K562 (cell line): ENCODE measurements at regions not wholly inside any gene's neighbourhood (a gene's known extent, or its start where the extent isn't known, plus 50 kb on each side); places are given as distances from the start of the nearest gene placed in this dataset.

ENCODE experiments used
- ATAC-seq: fragments of 200-7000 bp; cut with Tn5 transposase; 3 replicates; pipeline ENCODE4 v1.9.1; 2020; ENCODE audit warnings: moderate library complexity
- BruUV-seq: library from RNA; stranded (reverse); fragments of 400-500 nt; replicated peaks from 2 replicates; lab custom pipeline; 2021; lab: Mats Ljungman, UMichigan
- CTCF ChIA-PET: fragments of 300-600 bp; formaldehyde crosslinking; extraction: SDS; loops from one replicate; lab custom pipeline; 2021; ENCODE audit warnings: low intra/inter-chr PET ratio; lab: Yijun Ruan, JAX
- POLR2A ChIA-PET: fragments of 300-600, 350-650 bp; sonication (Branson Sonifier 250); formaldehyde crosslinking; extraction: SDS; loops from one replicate; lab custom pipeline; 2021; ENCODE audit warnings: antibody characterized with exemption, inconsistent platforms; lab: Yijun Ruan, JAX
- DNase-seq, 4 experiments: peaks; one replicate each; pipeline versions ENCODE4 v3.0.0 to v3.0.0-alpha.2; 2011 to 2018; ENCODE audit warnings: low spot score in 3 of 4, mixed read lengths in 3 of 4; ENCODE audit errors: extremely low read depth in 1 of 4
- FAIRE-seq: peaks from 2 replicates; lab custom pipeline; 2011; peaks lifted over from hg19 to GRCh38; lab: Jason Lieb, UNC
- H2AFZ ChIP-seq: 2 replicates; pipeline ENCODE4 v1.6.0; 2011; ENCODE audit warnings: low read depth, low read length, control low read depth, inconsistent platforms
- H3K27ac ChIP-seq: fragments of 200-600 bp; 3 replicates; pipeline ENCODE4 v1.8.0; 2011; ENCODE audit warnings: low read depth, mild to moderate bottlenecking, control low read depth, inconsistent platforms, low read length, moderate library complexity, mixed read lengths; ENCODE audit errors: extremely low read depth
- H3K27me3 ChIP-seq, 2 experiments: fragments of 300-600 bp in 1 of 2; 2 replicates in 1 of 2; 3 replicates in 1 of 2; pipeline versions ENCODE4 v1.6.0 to v1.8.0; 2011; ENCODE audit warnings: inconsistent platforms in 2 of 2, low read length in 2 of 2, mild to moderate bottlenecking in 1 of 2, mixed read lengths in 1 of 2, moderate library complexity in 1 of 2; ENCODE audit not compliant: control insufficient read depth in 2 of 2, insufficient read depth in 2 of 2
- H3K36me3 ChIP-seq: fragments of 300-600 bp; 3 replicates; pipeline ENCODE4 v1.8.0; 2011; ENCODE audit warnings: mild to moderate bottlenecking, low read length, inconsistent platforms; ENCODE audit not compliant: control insufficient read depth, insufficient read depth
- H3K4me1 ChIP-seq, 2 experiments: fragments of 200-600 bp in 1 of 2; replicated peaks in 1 of 2; 2 replicates in 1 of 2; 3 replicates in 1 of 2; pipeline versions ENCODE4 v1.5.1 to v1.8.0; 2011; ENCODE audit warnings: inconsistent platforms in 2 of 2, low read length in 2 of 2, mild to moderate bottlenecking in 1 of 2, mixed read lengths in 1 of 2, moderate library complexity in 1 of 2; ENCODE audit not compliant: control insufficient read depth in 2 of 2, insufficient read depth in 2 of 2
- H3K4me2 ChIP-seq: 2 replicates; pipeline ENCODE4 v1.6.1; 2011; ENCODE audit warnings: low read length, control low read depth, inconsistent platforms, mixed read lengths; ENCODE audit not compliant: insufficient read depth
- H3K4me3 ChIP-seq: fragments of 200-600 bp; sonication (generic), shearing (Covaris generic); 2 replicates; pipeline ENCODE4 v1.5.1; 2016; ENCODE audit warnings: control low read depth, inconsistent platforms
- H3K79me2 ChIP-seq: fragments of 200-600 bp; 3 replicates; pipeline ENCODE4 v1.8.0; 2011; ENCODE audit warnings: low read length, inconsistent platforms; ENCODE audit not compliant: control insufficient read depth, insufficient read depth
- H3K9ac ChIP-seq, 2 experiments: 2 replicates each; pipeline versions ENCODE4 v1.6.0 to v1.6.1; 2011; ENCODE audit warnings: low read depth in 2 of 2, low read length in 2 of 2, control low read depth in 1 of 2, inconsistent platforms in 1 of 2, mild to moderate bottlenecking in 1 of 2, mixed read lengths in 1 of 2; ENCODE audit not compliant: insufficient read depth in 1 of 2
- H3K9me1 ChIP-seq: one replicate; pipeline ENCODE4 v1.6.0; 2011; ENCODE audit warnings: inconsistent platforms, mild to moderate bottlenecking, low read length, moderate library complexity; ENCODE audit not compliant: control insufficient read depth, insufficient read depth
- H3K9me3 ChIP-seq: replicated peaks from 2 replicates; pipeline ENCODE4 v1.5.1; 2011; ENCODE audit warnings: low read depth, low read length, inconsistent platforms; ENCODE audit not compliant: control insufficient read depth, insufficient read depth
- H4K20me1 ChIP-seq: replicated peaks from 2 replicates; pipeline ENCODE4 v1.6.1; 2011; ENCODE audit warnings: low read length, inconsistent platforms, mixed read lengths; ENCODE audit not compliant: control insufficient read depth, insufficient read depth
- KLF6 ChIP-seq: fragments of 250-450 bp; sonication (Bioruptor Pico); IDR thresholded peaks from 2 replicates; pipeline ENCODE4 v1.4.0; 2020; ENCODE audit warnings: mild to moderate bottlenecking, moderate library complexity, borderline replicate concordance
- MAZ ChIP-seq, 2 experiments: fragments of 450-650 bp in 1 of 2; sonication (generic) in 1 of 2; formaldehyde crosslinking; IDR thresholded peaks in 1 of 2; conservative IDR thresholded peaks in 1 of 2; 2 replicates each; pipeline versions ENCODE4 v1.4.0 to v1.5.0; 2020; ENCODE audit warnings: mild to moderate bottlenecking in 1 of 2, missing genetic modification reagents in 1 of 2
- MGA ChIP-seq: fragments of 450-650 bp; IDR thresholded peaks from 2 replicates; pipeline ENCODE4 v1.6.1; 2016; ENCODE audit warnings: mild to moderate bottlenecking, moderate library complexity
- NELFE ChIP-seq: IDR thresholded peaks from 2 replicates; pipeline ENCODE4 v1.6.1; 2011; ENCODE audit warnings: mild to moderate bottlenecking; ENCODE audit not compliant: insufficient read depth, insufficient read length
- WGBS: fragments of 100-300 bp; shearing (Covaris generic); methylation state at CpG from one replicate; pipeline ENCODE4 v1.1.6; 2016; ENCODE audit warnings: low coverage, mixed read lengths; ENCODE audit not compliant: insufficient coverage; ENCODE audit errors: missing lambda C conversion rate; 5-methylcytosine and 5-hydroxymethylcytosine counted together
- in situ Hi-C: fragments of 300-500 bp; cut with MboI; formaldehyde crosslinking; loops from 4 replicates; pipeline ENCODE4 v1.15.0; 2018; ENCODE audit warnings: inconsistent platforms, mixed read lengths
- intact Hi-C: fragments of 100-400 bp; cut with micrococcal nuclease; formaldehyde crosslinking; loops from 2 replicates; pipeline ENCODE4 v1.14.2; 2022

GRCh38 chr17:5840811-5841446, 229.2 kb upstream of the WSCD1 start:
- Histone ChIP-seq H4K20me1 (no peaks in the 10 kb centered on the region), H2AFZ (no peak overlapping the region), H3K27me3 (no peaks in the 10 kb centered on the region), H3K9me3 (no peaks in the 10 kb centered on the region), H3K4me3 (no peak overlapping the region), H3K79me2 (no peaks in the 10 kb centered on the region), H3K4me2 (no peak overlapping the region), H3K9me1 (no peaks in the 10 kb centered on the region), H3K4me1 (no peaks in the 10 kb centered on the region), H3K9ac (no peak overlapping the region), H3K27ac (no peak overlapping the region), H3K36me3 (no peaks in the 10 kb centered on the region)
- POLR2A ChIA-PET, result no interaction called here
- TF ChIP-seq KLF6, result no peak
- CTCF ChIA-PET, result no interaction called here
- intact Hi-C loops, result no loop called here
- in situ Hi-C loops, result no loop called here
- no peak for FAIRE-seq
- WGBS, result 43% methylated on average over 11 of the region's 13 CpGs
- no peak for DNase-seq
- no TSS peak for BruUV-seq
- ATAC-seq, result no peak

- Histone ChIP-seq H3K4me2 (no peak overlapping the region), H3K4me3 (no peak overlapping the region), H3K9ac (no peak overlapping the region), H2AFZ (no peak overlapping the region), H3K9me3 (no peaks in the 10 kb centered on the region), H3K27me3 (no peaks in the 10 kb centered on the region), H3K9me1 (no peaks in the 10 kb centered on the region), H3K4me1 (no peaks in the 10 kb centered on the region), H4K20me1 (no peaks in the 10 kb centered on the region), H3K27ac (no peak overlapping the region), H3K79me2 (no peaks in the 10 kb centered on the region), H3K36me3 (no peaks in the 10 kb centered on the region)
- intact Hi-C loops, result no loop called here
- no peak for FAIRE-seq
- BruUV-seq, result no TSS peak
- ATAC-seq, result no peak
- CTCF ChIA-PET, result no interaction called here
- in situ Hi-C loops, result no loop called here
- POLR2A ChIA-PET, result no interaction called here
- WGBS, result 31% methylated on average over 10 of the region's 11 CpGs
- no peak for DNase-seq
- no peak for TF ChIP-seq MGA
- TF ChIP-seq MAZ (CRISPR knock-in tag; conservative IDR thresholded peaks at IDR 0.05 in 1 of 2, IDR thresholded peaks at IDR 0.05 in 1 of 2), result no peak
- no peak for TF ChIP-seq NELFE
Observed at GRCh38 chr17:5841862-5842261, 228.3 kb upstream of the WSCD1 start.
